ENCODE measurements at regions not wholly inside any gene's neighbourhood (a gene's known extent, or its start where the extent isn't known, plus 50 kb on each side); places are given as distances from the start of the nearest gene placed in this dataset.

DNA sequence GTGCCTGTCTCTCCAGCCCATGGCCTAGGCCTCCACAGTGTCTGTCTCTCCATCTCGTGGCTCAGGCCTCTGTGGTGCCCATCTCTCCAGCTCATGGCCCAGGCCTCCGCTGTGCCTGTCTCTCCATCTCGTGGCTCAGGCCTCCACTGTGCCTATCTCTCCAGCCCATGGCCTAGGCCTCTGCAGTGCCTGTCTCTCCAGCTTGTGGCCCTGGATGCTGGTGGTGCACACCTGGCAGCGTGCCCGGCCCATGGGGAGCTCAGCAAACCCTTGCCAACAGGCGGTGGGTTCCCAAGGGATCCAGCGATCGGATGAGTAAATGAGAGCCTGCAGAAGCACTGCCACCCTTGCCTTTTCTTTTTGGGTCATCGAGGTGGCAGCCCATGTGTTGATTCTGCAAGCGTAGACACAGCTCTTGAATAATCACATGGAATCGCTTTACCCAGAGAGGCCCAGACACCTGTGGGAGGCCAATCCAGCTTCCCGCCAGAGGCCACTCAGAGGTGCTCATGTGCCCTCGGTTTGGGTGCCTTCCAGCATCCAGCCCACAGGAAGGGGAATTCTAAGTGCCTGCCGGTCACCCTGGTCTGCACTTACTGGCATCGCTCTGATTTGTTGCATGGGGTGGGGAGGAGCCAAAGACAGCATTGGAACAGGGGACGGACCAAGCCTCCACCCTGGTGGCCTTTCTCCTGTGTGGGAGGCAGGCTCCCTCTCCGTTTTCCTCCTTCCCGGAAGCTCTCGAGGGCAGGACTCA lies 101.8 kb upstream of the HDAC4 start:
- TF ChIP-seq BACH2 (CRISPR knock-in tag; IDR thresholded peaks at IDR 0.05; ENCODE audit: borderline replicate concordance), result no peak
- TF ChIP-seq, protein P1, sequence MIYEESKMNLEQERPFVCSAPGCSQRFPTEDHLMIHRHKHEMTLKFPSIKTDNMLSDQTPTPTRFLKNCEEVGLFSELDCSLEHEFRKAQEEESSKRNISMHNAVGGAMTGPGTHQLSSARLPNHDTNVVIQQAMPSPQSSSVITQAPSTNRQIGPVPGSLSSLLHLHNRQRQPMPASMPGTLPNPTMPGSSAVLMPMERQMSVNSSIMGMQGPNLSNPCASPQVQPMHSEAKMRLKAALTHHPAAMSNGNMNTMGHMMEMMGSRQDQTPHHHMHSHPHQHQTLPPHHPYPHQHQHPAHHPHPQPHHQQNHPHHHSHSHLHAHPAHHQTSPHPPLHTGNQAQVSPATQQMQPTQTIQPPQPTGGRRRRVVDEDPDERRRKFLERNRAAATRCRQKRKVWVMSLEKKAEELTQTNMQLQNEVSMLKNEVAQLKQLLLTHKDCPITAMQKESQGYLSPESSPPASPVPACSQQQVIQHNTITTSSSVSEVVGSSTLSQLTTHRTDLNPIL (CRISPR knock-in tag; IDR thresholded peaks at IDR 0.05; ENCODE audit: low read depth), result no peak
- TF ChIP-seq ZNF70 (CRISPR knock-in tag; IDR thresholded peaks at IDR 0.05), result no peak
- no peak for TF ChIP-seq ZNF8 (CRISPR knock-in tag; IDR thresholded peaks at IDR 0.05)
- no peak for TF ChIP-seq TOX (CRISPR knock-in tag; IDR thresholded peaks at IDR 0.05; ENCODE audit: borderline replicate concordance)
- TF ChIP-seq, protein P2, sequence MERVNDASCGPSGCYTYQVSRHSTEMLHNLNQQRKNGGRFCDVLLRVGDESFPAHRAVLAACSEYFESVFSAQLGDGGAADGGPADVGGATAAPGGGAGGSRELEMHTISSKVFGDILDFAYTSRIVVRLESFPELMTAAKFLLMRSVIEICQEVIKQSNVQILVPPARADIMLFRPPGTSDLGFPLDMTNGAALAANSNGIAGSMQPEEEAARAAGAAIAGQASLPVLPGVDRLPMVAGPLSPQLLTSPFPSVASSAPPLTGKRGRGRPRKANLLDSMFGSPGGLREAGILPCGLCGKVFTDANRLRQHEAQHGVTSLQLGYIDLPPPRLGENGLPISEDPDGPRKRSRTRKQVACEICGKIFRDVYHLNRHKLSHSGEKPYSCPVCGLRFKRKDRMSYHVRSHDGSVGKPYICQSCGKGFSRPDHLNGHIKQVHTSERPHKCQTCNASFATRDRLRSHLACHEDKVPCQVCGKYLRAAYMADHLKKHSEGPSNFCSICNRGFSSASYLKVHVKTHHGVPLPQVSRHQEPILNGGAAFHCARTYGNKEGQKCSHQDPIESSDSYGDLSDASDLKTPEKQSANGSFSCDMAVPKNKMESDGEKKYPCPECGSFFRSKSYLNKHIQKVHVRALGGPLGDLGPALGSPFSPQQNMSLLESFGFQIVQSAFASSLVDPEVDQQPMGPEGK (CRISPR knock-in tag; IDR thresholded peaks at IDR 0.05; ENCODE audit: borderline replicate concordance), result no peak
- no peak for TF ChIP-seq ARNTL (CRISPR knock-in tag; IDR thresholded peaks at IDR 0.05; ENCODE audit: borderline replicate concordance, low read depth)
- no peak for TF ChIP-seq ZFP30 (CRISPR knock-in tag; IDR thresholded peaks at IDR 0.05)
- TF ChIP-seq, protein P3, sequence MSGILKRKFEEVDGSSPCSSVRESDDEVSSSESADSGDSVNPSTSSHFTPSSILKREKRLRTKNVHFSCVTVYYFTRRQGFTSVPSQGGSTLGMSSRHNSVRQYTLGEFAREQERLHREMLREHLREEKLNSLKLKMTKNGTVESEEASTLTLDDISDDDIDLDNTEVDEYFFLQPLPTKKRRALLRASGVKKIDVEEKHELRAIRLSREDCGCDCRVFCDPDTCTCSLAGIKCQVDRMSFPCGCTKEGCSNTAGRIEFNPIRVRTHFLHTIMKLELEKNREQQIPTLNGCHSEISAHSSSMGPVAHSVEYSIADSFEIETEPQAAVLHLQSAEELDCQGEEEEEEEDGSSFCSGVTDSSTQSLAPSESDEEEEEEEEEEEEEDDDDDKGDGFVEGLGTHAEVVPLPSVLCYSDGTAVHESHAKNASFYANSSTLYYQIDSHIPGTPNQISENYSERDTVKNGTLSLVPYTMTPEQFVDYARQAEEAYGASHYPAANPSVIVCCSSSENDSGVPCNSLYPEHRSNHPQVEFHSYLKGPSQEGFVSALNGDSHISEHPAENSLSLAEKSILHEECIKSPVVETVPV (CRISPR knock-in tag; IDR thresholded peaks at IDR 0.05), result no peak
- TF ChIP-seq, protein P4, sequence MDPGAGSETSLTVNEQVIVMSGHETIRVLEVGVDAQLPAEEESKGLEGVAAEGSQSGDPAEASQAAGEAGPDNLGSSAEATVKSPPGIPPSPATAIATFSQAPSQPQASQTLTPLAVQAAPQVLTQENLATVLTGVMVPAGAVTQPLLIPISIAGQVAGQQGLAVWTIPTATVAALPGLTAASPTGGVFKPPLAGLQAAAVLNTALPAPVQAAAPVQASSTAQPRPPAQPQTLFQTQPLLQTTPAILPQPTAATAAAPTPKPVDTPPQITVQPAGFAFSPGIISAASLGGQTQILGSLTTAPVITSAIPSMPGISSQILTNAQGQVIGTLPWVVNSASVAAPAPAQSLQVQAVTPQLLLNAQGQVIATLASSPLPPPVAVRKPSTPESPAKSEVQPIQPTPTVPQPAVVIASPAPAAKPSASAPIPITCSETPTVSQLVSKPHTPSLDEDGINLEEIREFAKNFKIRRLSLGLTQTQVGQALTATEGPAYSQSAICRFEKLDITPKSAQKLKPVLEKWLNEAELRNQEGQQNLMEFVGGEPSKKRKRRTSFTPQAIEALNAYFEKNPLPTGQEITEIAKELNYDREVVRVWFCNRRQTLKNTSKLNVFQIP (CRISPR knock-in tag; IDR thresholded peaks at IDR 0.05; ENCODE audit: borderline replicate concordance, low read depth), result no peak
